ENCODE measurements at regions not wholly inside any gene's neighbourhood (a gene's known extent, or its start where the extent isn't known, plus 50 kb on each side); places are given as distances from the start of the nearest gene placed in this dataset.
"Not testable (repeated sequence)": the region's sequence is repeated elsewhere in the genome, so short reads cannot be mapped to it uniquely, and the experiment has no call there.

- no peaks in the 10 kb centered on the region for H3K36me3 ChIP-seq (ENCODE audit: control insufficient read depth, insufficient read depth, low read length)
- no peaks in the 10 kb centered on the region for H3K4me1 ChIP-seq (ENCODE audit: control insufficient read depth, insufficient read depth, low read length, poor library complexity, severe bottlenecking)
- no peak overlapping the region for H3K4me3 ChIP-seq (ENCODE audit: extremely low read depth, insufficient read depth, low read length, poor library complexity, severe bottlenecking)
- H3K27ac ChIP-seq (ENCODE audit: low read depth, low read length, severe bottlenecking) = no peak overlapping the region
- no peaks in the 10 kb centered on the region for H3K9me3 ChIP-seq (ENCODE audit: control insufficient read depth, low read length)
- WGBS, 2 experiments (ENCODE audit: insufficient coverage in 2 of 2) = 83 to 86% methylated on average over 1 of the region's 3 CpGs
These were observed 479.1 kb downstream of the ZBBX start for GRCh38 chr3:166900866-166901577.

GRCh38 chr3:166897811-166898210, 482.3 kb downstream of the ZBBX start:
- no peaks in the 10 kb centered on the region for H3K9me3 ChIP-seq (ENCODE audit: control insufficient read depth, low read length)
- no peak overlapping the region for H3K27ac ChIP-seq (ENCODE audit: low read depth, low read length, severe bottlenecking)
- no peaks in the 10 kb centered on the region for H3K4me1 ChIP-seq (ENCODE audit: control insufficient read depth, insufficient read depth, low read length, poor library complexity, severe bottlenecking)
- WGBS, 2 experiments (ENCODE audit: insufficient coverage in 2 of 2) = 100% methylated on average over 1 of the region's 1 CpG
- H3K36me3 ChIP-seq (ENCODE audit: control insufficient read depth, insufficient read depth, low read length) = no peaks in the 10 kb centered on the region
- no peak overlapping the region for H3K4me3 ChIP-seq (ENCODE audit: extremely low read depth, insufficient read depth, low read length, poor library complexity, severe bottlenecking)

GRCh38 chr3:166889241-166889640, 490.9 kb downstream of the ZBBX start:
- 100% methylated on average over 2 of the region's 2 CpGs for WGBS, 2 experiments (ENCODE audit: insufficient coverage in 2 of 2)
- Histone ChIP-seq H3K27ac (ENCODE audit: low read depth, low read length, severe bottlenecking) (no peak overlapping the region), H3K4me3 (ENCODE audit: extremely low read depth, insufficient read depth, low read length, poor library complexity, severe bottlenecking) (no peak overlapping the region), H3K36me3 (ENCODE audit: control insufficient read depth, insufficient read depth, low read length) (no peaks in the 10 kb centered on the region), H3K9me3 (ENCODE audit: control insufficient read depth, low read length) (no peaks in the 10 kb centered on the region), H3K4me1 (ENCODE audit: control insufficient read depth, insufficient read depth, low read length, poor library complexity, severe bottlenecking) (no peaks in the 10 kb centered on the region)

- Histone ChIP-seq H3K36me3 (ENCODE audit: control insufficient read depth, insufficient read depth, low read length) (no peaks in the 10 kb centered on the region), H3K4me3 (ENCODE audit: extremely low read depth, insufficient read depth, low read length, poor library complexity, severe bottlenecking) (no peak overlapping the region), H3K27ac (ENCODE audit: low read depth, low read length, severe bottlenecking) (no peak overlapping the region), H3K9me3 (ENCODE audit: control insufficient read depth, low read length) (no peaks in the 10 kb centered on the region), H3K4me1 (ENCODE audit: control insufficient read depth, insufficient read depth, low read length, poor library complexity, severe bottlenecking) (no peaks in the 10 kb centered on the region)
- WGBS, 2 experiments (ENCODE audit: insufficient coverage in 2 of 2) = no CpG with 5 or more reads among the region's 2 CpGs
These were observed 500.4 kb downstream of the ZBBX start for GRCh38 chr3:166879661-166880060.

- H3K4me1 ChIP-seq (ENCODE audit: control insufficient read depth, insufficient read depth, low read length, poor library complexity, severe bottlenecking) = no peaks in the 10 kb centered on the region
- no peaks in the 10 kb centered on the region for H3K9me3 ChIP-seq (ENCODE audit: control insufficient read depth, low read length)
- H3K4me3 ChIP-seq (ENCODE audit: extremely low read depth, insufficient read depth, low read length, poor library complexity, severe bottlenecking) = no peak overlapping the region
- H3K27ac ChIP-seq (ENCODE audit: low read depth, low read length, severe bottlenecking) = no peak overlapping the region
- H3K36me3 ChIP-seq (ENCODE audit: control insufficient read depth, insufficient read depth, low read length) = no peaks in the 10 kb centered on the region
These were observed 502.1 kb downstream of the ZBBX start for GRCh38 chr3:166877971-166878370.

- no peaks in the 10 kb centered on the region for H3K36me3 ChIP-seq (ENCODE audit: control insufficient read depth, insufficient read depth, low read length)
- no peak overlapping the region for H3K27ac ChIP-seq (ENCODE audit: low read depth, low read length, severe bottlenecking)
- H3K4me1 ChIP-seq (ENCODE audit: control insufficient read depth, insufficient read depth, low read length, poor library complexity, severe bottlenecking) = no peaks in the 10 kb centered on the region
- H3K4me3 ChIP-seq (ENCODE audit: extremely low read depth, insufficient read depth, low read length, poor library complexity, severe bottlenecking) = no peak overlapping the region
- H3K9me3 ChIP-seq (ENCODE audit: control insufficient read depth, low read length) = peaks cover 4% of the 10 kb centered on the region
- WGBS, 2 experiments (ENCODE audit: insufficient coverage in 2 of 2) = 88 to 90% methylated on average over 5 to 8 of the region's 10 CpGs
These were observed 515.3 kb downstream of the ZBBX start for GRCh38 chr3:166864473-166865467.

GRCh38 chr3:166860217-166860616, 519.9 kb downstream of the ZBBX start:
- Histone ChIP-seq H3K27ac (ENCODE audit: low read depth, low read length, severe bottlenecking) (no peak overlapping the region), H3K9me3 (ENCODE audit: control insufficient read depth, low read length) (peaks cover 2% of the 10 kb centered on the region)
- WGBS, 2 experiments (ENCODE audit: insufficient coverage in 2 of 2) = 83 to 91% methylated on average over 1 to 2 of the region's 2 CpGs

GRCh38 chr3:166844329-166844728, 535.8 kb downstream of the ZBBX start:
- Histone ChIP-seq H3K27ac (ENCODE audit: low read depth, low read length, severe bottlenecking) (no peak overlapping the region), H3K4me3 (ENCODE audit: extremely low read depth, insufficient read depth, low read length, poor library complexity, severe bottlenecking) (no peak overlapping the region), H3K4me1 (ENCODE audit: control insufficient read depth, insufficient read depth, low read length, poor library complexity, severe bottlenecking) (no peaks in the 10 kb centered on the region), H3K36me3 (ENCODE audit: control insufficient read depth, insufficient read depth, low read length) (no peaks in the 10 kb centered on the region), H3K9me3 (ENCODE audit: control insufficient read depth, low read length) (no peaks in the 10 kb centered on the region)

More at GRCh38 chr3:166860217-166860616, 519.9 kb downstream of the ZBBX start:
- no peaks in the 10 kb centered on the region for H3K36me3 ChIP-seq (ENCODE audit: control insufficient read depth, insufficient read depth, low read length)
- no peaks in the 10 kb centered on the region for H3K4me1 ChIP-seq (ENCODE audit: control insufficient read depth, insufficient read depth, low read length, poor library complexity, severe bottlenecking)
- H3K4me3 ChIP-seq (ENCODE audit: extremely low read depth, insufficient read depth, low read length, poor library complexity, severe bottlenecking) = no peak overlapping the region

GRCh38 chr3:166842784-166843183, 537.3 kb downstream of the ZBBX start:
- 94 to 98% methylated on average over 20 of the region's 25 CpGs for WGBS, 2 experiments (ENCODE audit: insufficient coverage in 2 of 2)

GRCh38 chr3:166837535-166837934, 542.6 kb downstream of the ZBBX start:
- 59 to 69% methylated on average over 4 of the region's 4 CpGs for WGBS, 2 experiments (ENCODE audit: insufficient coverage in 2 of 2)

More at GRCh38 chr3:166842784-166843183, 537.3 kb downstream of the ZBBX start:
- H3K4me3 ChIP-seq (ENCODE audit: extremely low read depth, insufficient read depth, low read length, poor library complexity, severe bottlenecking); H3K27ac ChIP-seq (ENCODE audit: low read depth, low read length, severe bottlenecking); H3K4me1 ChIP-seq (ENCODE audit: control insufficient read depth, insufficient read depth, low read length, poor library complexity, severe bottlenecking); H3K36me3 ChIP-seq (ENCODE audit: control insufficient read depth, insufficient read depth, low read length); H3K9me3 ChIP-seq (ENCODE audit: control insufficient read depth, low read length): not testable (repeated sequence)

GRCh38 chr3:166836836-166837235, 543.3 kb downstream of the ZBBX start:
- Histone ChIP-seq H3K36me3 (ENCODE audit: control insufficient read depth, insufficient read depth, low read length) (no peaks in the 10 kb centered on the region), H3K9me3 (ENCODE audit: control insufficient read depth, low read length) (no peaks in the 10 kb centered on the region), H3K4me3 (ENCODE audit: extremely low read depth, insufficient read depth, low read length, poor library complexity, severe bottlenecking) (no peak overlapping the region), H3K4me1 (ENCODE audit: control insufficient read depth, insufficient read depth, low read length, poor library complexity, severe bottlenecking) (no peaks in the 10 kb centered on the region), H3K27ac (ENCODE audit: low read depth, low read length, severe bottlenecking) (no peak overlapping the region)
- WGBS, 2 experiments (ENCODE audit: insufficient coverage in 2 of 2) = no CpG with 5 or more reads among the region's 1 CpG

More at GRCh38 chr3:166837535-166837934, 542.6 kb downstream of the ZBBX start:
- no peak overlapping the region for H3K4me3 ChIP-seq (ENCODE audit: extremely low read depth, insufficient read depth, low read length, poor library complexity, severe bottlenecking)
- no peak overlapping the region for H3K27ac ChIP-seq (ENCODE audit: low read depth, low read length, severe bottlenecking)
- H3K4me1 ChIP-seq (ENCODE audit: control insufficient read depth, insufficient read depth, low read length, poor library complexity, severe bottlenecking) = no peaks in the 10 kb centered on the region
- no peaks in the 10 kb centered on the region for H3K36me3 ChIP-seq (ENCODE audit: control insufficient read depth, insufficient read depth, low read length)
- no peaks in the 10 kb centered on the region for H3K9me3 ChIP-seq (ENCODE audit: control insufficient read depth, low read length)

Measured in mesodermal cell (in vitro differentiated cells).